Astrocyte (in vitro differentiated cells and primary cell): ENCODE measurements at regions not wholly inside any gene's neighbourhood (a gene's known extent, or its start where the extent isn't known, plus 50 kb on each side); places are given as distances from the start of the nearest gene placed in this dataset.

Source experiments
- DNase-seq: peaks from one replicate; pipeline ENCODE4 v3.0.0-alpha.2; 2010; ENCODE audit warnings: low read depth
- FAIRE-seq: peaks from 2 replicates; lab custom pipeline; 2011; peaks lifted over from hg19 to GRCh38; lab: Jason Lieb, UNC
- H2AFZ ChIP-seq: 2 replicates; pipeline ENCODE4 v1.6.0; 2012; ENCODE audit warnings: low read depth, low read length, inconsistent platforms
- H3K27ac ChIP-seq: 2 replicates; pipeline ENCODE4 v1.5.1; 2011; ENCODE audit warnings: low read depth, low read length, inconsistent platforms
- H3K27me3 ChIP-seq: 2 replicates; pipeline ENCODE4 v1.6.0; 2011; ENCODE audit warnings: low read length, inconsistent platforms; ENCODE audit not compliant: insufficient read depth
- H3K36me3 ChIP-seq: 2 replicates; pipeline ENCODE4 v1.5.1; 2011; ENCODE audit warnings: low read length, inconsistent platforms; ENCODE audit not compliant: insufficient read depth
- H3K4me1 ChIP-seq: 2 replicates; pipeline ENCODE4 v1.5.1; 2011; ENCODE audit warnings: low read length, inconsistent platforms; ENCODE audit not compliant: insufficient read depth
- H3K4me2 ChIP-seq: 2 replicates; pipeline ENCODE4 v1.6.0; 2012; ENCODE audit warnings: low read length, inconsistent platforms
- H3K4me3 ChIP-seq: 2 replicates; pipeline ENCODE4 v1.5.1; 2011; ENCODE audit warnings: low read depth, mild to moderate bottlenecking, low read length, inconsistent platforms; ENCODE audit not compliant: insufficient read depth
- H3K79me2 ChIP-seq: 2 replicates; pipeline ENCODE4 v1.6.0; 2012; ENCODE audit warnings: mild to moderate bottlenecking, low read length, inconsistent platforms; ENCODE audit not compliant: insufficient read depth
- H3K9ac ChIP-seq: 2 replicates; pipeline ENCODE4 v1.6.0; 2012; ENCODE audit warnings: mild to moderate bottlenecking, low read length, inconsistent platforms
- H3K9me3 ChIP-seq: 2 replicates; pipeline ENCODE4 v1.5.1; 2012; ENCODE audit warnings: low read depth, mild to moderate bottlenecking, low read length, inconsistent platforms; ENCODE audit not compliant: insufficient read depth
- H4K20me1 ChIP-seq: 2 replicates; pipeline ENCODE4 v1.6.0; 2012; ENCODE audit warnings: low read length, inconsistent platforms; ENCODE audit not compliant: insufficient read depth
- H3K27ac Mint-ChIP-seq: one replicate; pipeline ENCODE4 v1.8.0; 2021; ENCODE audit warnings: mild to moderate bottlenecking, mixed read lengths; ENCODE audit not compliant: unreplicated experiment
- H3K27me3 Mint-ChIP-seq: one replicate; pipeline ENCODE4 v1.8.0; 2021; ENCODE audit warnings: low read depth, mixed read lengths; ENCODE audit not compliant: unreplicated experiment
- H3K36me3 Mint-ChIP-seq: one replicate; pipeline ENCODE4 v1.8.0; 2021; ENCODE audit warnings: low read depth, mixed read lengths; ENCODE audit not compliant: unreplicated experiment
- H3K4me1 Mint-ChIP-seq: one replicate; pipeline ENCODE4 v1.8.0; 2021; ENCODE audit warnings: low read depth, mixed read lengths; ENCODE audit not compliant: unreplicated experiment
- H3K4me3 Mint-ChIP-seq: one replicate; pipeline ENCODE4 v1.8.0; 2021; ENCODE audit warnings: mild to moderate bottlenecking, moderate library complexity, mixed read lengths; ENCODE audit not compliant: unreplicated experiment
- H3K9me3 Mint-ChIP-seq: one replicate; pipeline ENCODE4 v1.8.0; 2021; ENCODE audit warnings: mild to moderate bottlenecking, mixed read lengths; ENCODE audit not compliant: unreplicated experiment
- EZH2 ChIP-seq: IDR thresholded peaks from 2 replicates; pipeline ENCODE4 v1.6.1; 2012; ENCODE audit warnings: mild to moderate bottlenecking, low read length, inconsistent platforms; ENCODE audit not compliant: insufficient read depth
- TF ChIP-seq, protein P1 (sequence below): IDR thresholded peaks from 2 replicates; pipeline ENCODE4 v1.5.1; 2011; ENCODE audit warnings: low read depth, mild to moderate bottlenecking, inconsistent platforms, low read length, moderate library complexity; ENCODE audit not compliant: insufficient read depth

GRCh38 chr2:172173174-172173706 is 70.5 kb upstream of the DLX2 start:
- Mint-ChIP-seq H3K27me3 (peaks cover 8% of the 10 kb centered on the region), H3K9me3 (no peaks in the 10 kb centered on the region), H3K36me3 (no peaks in the 10 kb centered on the region), H3K4me3 (peak overlapping the region; percentile 76), H3K4me1 (peaks cover 2% of the 10 kb centered on the region), H3K27ac (no peak overlapping the region)
- TF ChIP-seq, protein P1, sequence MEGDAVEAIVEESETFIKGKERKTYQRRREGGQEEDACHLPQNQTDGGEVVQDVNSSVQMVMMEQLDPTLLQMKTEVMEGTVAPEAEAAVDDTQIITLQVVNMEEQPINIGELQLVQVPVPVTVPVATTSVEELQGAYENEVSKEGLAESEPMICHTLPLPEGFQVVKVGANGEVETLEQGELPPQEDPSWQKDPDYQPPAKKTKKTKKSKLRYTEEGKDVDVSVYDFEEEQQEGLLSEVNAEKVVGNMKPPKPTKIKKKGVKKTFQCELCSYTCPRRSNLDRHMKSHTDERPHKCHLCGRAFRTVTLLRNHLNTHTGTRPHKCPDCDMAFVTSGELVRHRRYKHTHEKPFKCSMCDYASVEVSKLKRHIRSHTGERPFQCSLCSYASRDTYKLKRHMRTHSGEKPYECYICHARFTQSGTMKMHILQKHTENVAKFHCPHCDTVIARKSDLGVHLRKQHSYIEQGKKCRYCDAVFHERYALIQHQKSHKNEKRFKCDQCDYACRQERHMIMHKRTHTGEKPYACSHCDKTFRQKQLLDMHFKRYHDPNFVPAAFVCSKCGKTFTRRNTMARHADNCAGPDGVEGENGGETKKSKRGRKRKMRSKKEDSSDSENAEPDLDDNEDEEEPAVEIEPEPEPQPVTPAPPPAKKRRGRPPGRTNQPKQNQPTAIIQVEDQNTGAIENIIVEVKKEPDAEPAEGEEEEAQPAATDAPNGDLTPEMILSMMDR: no peak
- TF ChIP-seq EZH2: no peak
- H2AFZ ChIP-seq: no peak overlapping the region
- no peaks in the 10 kb centered on the region for H3K27me3 ChIP-seq
- no peaks in the 10 kb centered on the region for H3K79me2 ChIP-seq
- DNase-seq (no peak), FAIRE-seq (no peak)
- no peak overlapping the region for H3K9ac ChIP-seq
- no peak overlapping the region for H3K27ac ChIP-seq
- H3K4me1 ChIP-seq: peaks cover 9% of the 10 kb centered on the region
- H4K20me1 ChIP-seq: no peaks in the 10 kb centered on the region
- no peaks in the 10 kb centered on the region for H3K9me3 ChIP-seq
- no peaks in the 10 kb centered on the region for H3K36me3 ChIP-seq
- H3K4me3 ChIP-seq: peak overlapping the region; percentile 70
- peak overlapping the region; percentile 97 for H3K4me2 ChIP-seq

GRCh38 chr2:172177581-172177980 is 74.9 kb upstream of the DLX2 start:
- Mint-ChIP-seq H3K27me3 (peaks cover 2% of the 10 kb centered on the region), H3K36me3 (no peaks in the 10 kb centered on the region), H3K27ac (no peak overlapping the region), H3K9me3 (no peaks in the 10 kb centered on the region), H3K4me1 (peaks cover 18% of the 10 kb centered on the region), H3K4me3 (no peak overlapping the region)
- Histone ChIP-seq H3K27ac (peak overlapping the region; percentile 14), H3K36me3 (no peaks in the 10 kb centered on the region), H3K9me3 (no peaks in the 10 kb centered on the region), H2AFZ (no peak overlapping the region), H3K79me2 (no peaks in the 10 kb centered on the region), H4K20me1 (no peaks in the 10 kb centered on the region), H3K27me3 (peaks cover 3% of the 10 kb centered on the region), H3K9ac (no peak overlapping the region), H3K4me1 (peaks cover 23% of the 10 kb centered on the region), H3K4me2 (no peak overlapping the region), H3K4me3 (no peak overlapping the region)
- TF ChIP-seq, protein P1: no peak
- no peak for TF ChIP-seq EZH2
- DNase-seq: no peak
- FAIRE-seq: no peak

GRCh38 chr2:172177996-172178395 is 75.3 kb upstream of the DLX2 start:
- Mint-ChIP-seq H3K4me1 (peaks cover 18% of the 10 kb centered on the region), H3K36me3 (no peaks in the 10 kb centered on the region), H3K27ac (no peak overlapping the region), H3K27me3 (peaks cover 2% of the 10 kb centered on the region), H3K4me3 (peak overlapping the region; percentile 67), H3K9me3 (no peaks in the 10 kb centered on the region)
- Histone ChIP-seq H3K9ac (no peak overlapping the region), H3K4me3 (no peak overlapping the region), H4K20me1 (no peaks in the 10 kb centered on the region), H3K27ac (peak overlapping the region; percentile 14), H3K4me2 (peak overlapping the region; percentile 19), H3K9me3 (no peaks in the 10 kb centered on the region), H2AFZ (no peak overlapping the region), H3K4me1 (peaks cover 23% of the 10 kb centered on the region), H3K36me3 (no peaks in the 10 kb centered on the region), H3K27me3 (peaks cover 3% of the 10 kb centered on the region), H3K79me2 (no peaks in the 10 kb centered on the region)
- TF ChIP-seq EZH2: no peak
- TF ChIP-seq, protein P1: no peak
- DNase-seq (peak; percentile 79), FAIRE-seq (no peak)
